CD4-positive, alpha-beta memory T cell (primary cell): ENCODE measurements at regions not wholly inside any gene's neighbourhood (a gene's known extent, or its start where the extent isn't known, plus 50 kb on each side); places are given as distances from the start of the nearest gene placed in this dataset.
A peak's percentile ranks its signal among the peaks of the same experiment; 100 is the strongest.

ENCODE experiments used
- CTCF ChIA-PET: fragments of 350-600 bp; sonication (Branson Sonifier 250); formaldehyde crosslinking; loops from one replicate; lab custom pipeline; 2021; ENCODE audit warnings: inconsistent platforms; ENCODE audit not compliant: partially characterized antibody; lab: Charles Lee
- POLR2A ChIA-PET: fragments of 350-600 bp; sonication (Branson Sonifier 250); formaldehyde crosslinking; loops from one replicate; lab custom pipeline; 2021; ENCODE audit not compliant: partially characterized antibody; lab: Charles Lee
- DNase-seq, 5 donors: peaks; one replicate each; pipeline versions ENCODE4 v3.0.0 to v3.0.0-alpha.2; 2020 to 2022; ENCODE audit warnings: mixed read lengths in 1 of 5
- H3K27ac ChIP-seq: one replicate; pipeline ENCODE4 v1.7.0; 2013; ENCODE audit warnings: low read depth, low read length
- H3K27me3 ChIP-seq: 2 replicates; pipeline ENCODE4 v1.7.0; 2013; ENCODE audit warnings: mild to moderate bottlenecking, low read length, moderate library complexity; ENCODE audit not compliant: insufficient read depth
- H3K36me3 ChIP-seq: 2 replicates; pipeline ENCODE4 v1.7.0; 2013; ENCODE audit warnings: mild to moderate bottlenecking, low read length, moderate library complexity; ENCODE audit not compliant: insufficient read depth
- H3K4me1 ChIP-seq: 2 replicates; pipeline ENCODE4 v1.7.0; 2013; ENCODE audit warnings: mild to moderate bottlenecking, low read length, moderate library complexity; ENCODE audit not compliant: insufficient read depth
- H3K4me3 ChIP-seq, 2 donors: one replicate each; pipeline ENCODE4 v1.7.0; 2013; ENCODE audit warnings: low read length in 2 of 2, mild to moderate bottlenecking in 1 of 2
- H3K9me3 ChIP-seq, 2 donors: one replicate each; pipeline ENCODE4 v1.7.0; 2013; ENCODE audit warnings: low read length in 2 of 2, control low read depth in 1 of 2; ENCODE audit not compliant: control insufficient read depth in 1 of 2
- H3K27ac Mint-ChIP-seq, 7 donors: one replicate each; pipeline ENCODE4 v1.8.0; 2020 to 2021; ENCODE audit warnings: mixed read lengths in 7 of 7, mild to moderate bottlenecking in 6 of 7, inconsistent platforms in 3 of 7, moderate library complexity in 3 of 7
- H3K27me3 Mint-ChIP-seq, 2 donors: one replicate each; pipeline ENCODE4 v1.8.0; 2020 to 2021; ENCODE audit warnings: mixed read lengths in 2 of 2
- H3K36me3 Mint-ChIP-seq, 2 donors: one replicate each; pipeline ENCODE4 v1.8.0; 2020 to 2021; ENCODE audit warnings: mixed read lengths in 2 of 2, inconsistent platforms in 1 of 2, mild to moderate bottlenecking in 1 of 2
- H3K4me1 Mint-ChIP-seq, 4 donors: one replicate each; pipeline ENCODE4 v1.8.0; 2020 to 2021; ENCODE audit warnings: mixed read lengths in 4 of 4, mild to moderate bottlenecking in 1 of 4
- H3K4me3 Mint-ChIP-seq, 8 donors: one replicate each; pipeline ENCODE4 v1.8.0; 2020 to 2021; ENCODE audit warnings: mixed read lengths in 8 of 8, mild to moderate bottlenecking in 7 of 8, moderate library complexity in 6 of 8, inconsistent platforms in 3 of 8
- H3K9me3 Mint-ChIP-seq, 8 donors: one replicate each; pipeline ENCODE4 v1.8.0; 2020 to 2021; ENCODE audit warnings: mixed read lengths in 8 of 8, mild to moderate bottlenecking in 5 of 8, inconsistent platforms in 3 of 8, moderate library complexity in 1 of 8
- intact Hi-C: fragments of 100-400 bp; cut with micrococcal nuclease; formaldehyde crosslinking; loops from one replicate; pipeline ENCODE4 v1.15.1; 2023

- H3K9me3 Mint-ChIP-seq, result peaks cover 0 to 1% (median 0%) of the 10 kb centered on the region in 8 donors
- ChIA-PET POLR2A (no interaction called here), CTCF (no interaction called here)
- peaks cover 6 to 16% (median 8%) of the 10 kb centered on the region in 4 donors for H3K4me1 Mint-ChIP-seq
- no peak for DNase-seq
- Histone ChIP-seq H3K9me3 (no peaks in the 10 kb centered on the region), H3K36me3 (no peaks in the 10 kb centered on the region), H3K4me1 (peaks cover 6% of the 10 kb centered on the region), H3K4me3 (no peak overlapping the region), H3K27ac (no peak overlapping the region), H3K27me3 (no peaks in the 10 kb centered on the region)
- H3K4me3 Mint-ChIP-seq, result no peak overlapping the region
- intact Hi-C loops, result no loop called here
- peaks cover 0 to 2% of the 10 kb centered on the region in 2 donors for H3K27me3 Mint-ChIP-seq
- no peaks in the 10 kb centered on the region for H3K36me3 Mint-ChIP-seq
- H3K27ac Mint-ChIP-seq, result no peak overlapping the region
These were observed 105.0 kb upstream of the GAP43 start for GRCh38 chr3:115518100-115518852.

- Mint-ChIP-seq H3K27ac (no peak overlapping the region), H3K9me3 (peaks cover 0 to 1% (median 0%) of the 10 kb centered on the region in 8 donors), H3K4me3 (no peak overlapping the region), H3K27me3 (peaks cover 0 to 2% of the 10 kb centered on the region in 2 donors), H3K36me3 (no peaks in the 10 kb centered on the region), H3K4me1 (peaks cover 0 to 8% (median 4%) of the 10 kb centered on the region in 4 donors)
- no peak overlapping the region for H3K4me3 ChIP-seq
- no peak for DNase-seq
- ChIA-PET CTCF (no interaction called here), POLR2A (no interaction called here)
- H3K36me3 ChIP-seq, result no peaks in the 10 kb centered on the region
- intact Hi-C loops, result no loop called here
- no peak overlapping the region for H3K27ac ChIP-seq
- no peaks in the 10 kb centered on the region for H3K4me1 ChIP-seq
- no peaks in the 10 kb centered on the region for H3K9me3 ChIP-seq
- H3K27me3 ChIP-seq, result no peaks in the 10 kb centered on the region
These were observed 103.1 kb upstream of the GAP43 start for GRCh38 chr3:115520241-115520640.

- Mint-ChIP-seq H3K4me1 (peaks cover 0 to 8% (median 4%) of the 10 kb centered on the region in 4 donors), H3K27me3 (peaks cover 0 to 2% of the 10 kb centered on the region in 2 donors), H3K4me3 (no peak overlapping the region), H3K27ac (no peak overlapping the region), H3K36me3 (no peaks in the 10 kb centered on the region), H3K9me3 (peaks cover 0 to 1% (median 0%) of the 10 kb centered on the region in 8 donors)
- H3K9me3 ChIP-seq, result no peaks in the 10 kb centered on the region
- CTCF ChIA-PET, result interaction anchor here (0.7 kb wide), 1 partner anchor 263 kb away, joined by 3 read pairs; no protein-coding TSS in a partner anchor
- intact Hi-C loops, result no loop called here
- POLR2A ChIA-PET, result no interaction called here
- H3K4me1 ChIP-seq, result no peaks in the 10 kb centered on the region
- no peaks in the 10 kb centered on the region for H3K27me3 ChIP-seq
- H3K4me3 ChIP-seq, result no peak overlapping the region
- no peak overlapping the region for H3K27ac ChIP-seq
- no peak for DNase-seq
- H3K36me3 ChIP-seq, result no peaks in the 10 kb centered on the region
These were observed 102.6 kb upstream of the GAP43 start for GRCh38 chr3:115520651-115521245.

- no peak for DNase-seq
- H3K4me3 ChIP-seq, result no peak overlapping the region
- peak overlapping the region in 1 of 7 donors; percentile 17 for H3K27ac Mint-ChIP-seq
These were observed 99.9 kb upstream of the GAP43 start for GRCh38 chr3:115523458-115523857.

GRCh38 chr3:115524549-115524948 lies 98.8 kb upstream of the GAP43 start:
- H3K4me1 Mint-ChIP-seq, result peaks cover 0 to 8% (median 4%) of the 10 kb centered on the region in 4 donors
- no peaks in the 10 kb centered on the region for H3K27me3 ChIP-seq
- ChIA-PET POLR2A (no interaction called here), CTCF (no interaction called here)
- no peak overlapping the region for H3K4me3 ChIP-seq
- H3K27ac ChIP-seq, result no peak overlapping the region
- H3K4me1 ChIP-seq, result no peaks in the 10 kb centered on the region
- H3K9me3 ChIP-seq, result no peaks in the 10 kb centered on the region
- no peaks in the 10 kb centered on the region for H3K36me3 ChIP-seq
- H3K27me3 Mint-ChIP-seq, result peaks cover 0 to 6% of the 10 kb centered on the region in 2 donors
- intact Hi-C loops, result no loop called here
- H3K27ac Mint-ChIP-seq, result no peak overlapping the region
- no peak for DNase-seq
- H3K4me3 Mint-ChIP-seq, result no peak overlapping the region
- H3K36me3 Mint-ChIP-seq, result no peaks in the 10 kb centered on the region
- H3K9me3 Mint-ChIP-seq, result peaks cover 0 to 5% (median 0%) of the 10 kb centered on the region in 8 donors

More at GRCh38 chr3:115523458-115523857, 99.9 kb upstream of the GAP43 start:
- no peaks in the 10 kb centered on the region for H3K4me1 ChIP-seq
- Mint-ChIP-seq H3K4me3 (no peak overlapping the region), H3K36me3 (no peaks in the 10 kb centered on the region), H3K27me3 (peaks cover 0 to 6% of the 10 kb centered on the region in 2 donors), H3K9me3 (peaks cover 0 to 5% (median 0%) of the 10 kb centered on the region in 8 donors), H3K4me1 (peaks cover 0 to 8% (median 4%) of the 10 kb centered on the region in 4 donors)
- no peak overlapping the region for H3K27ac ChIP-seq
- no peaks in the 10 kb centered on the region for H3K36me3 ChIP-seq
- intact Hi-C loops, result no loop called here
- POLR2A ChIA-PET, result no interaction called here
- H3K27me3 ChIP-seq, result no peaks in the 10 kb centered on the region
- CTCF ChIA-PET, result no interaction called here
- no peaks in the 10 kb centered on the region for H3K9me3 ChIP-seq

GRCh38 chr3:115525731-115526130 lies 97.6 kb upstream of the GAP43 start:
- Histone ChIP-seq H3K27ac (no peak overlapping the region), H3K36me3 (no peaks in the 10 kb centered on the region), H3K9me3 (no peaks in the 10 kb centered on the region), H3K4me1 (no peaks in the 10 kb centered on the region), H3K27me3 (no peaks in the 10 kb centered on the region), H3K4me3 (no peak overlapping the region)
- Mint-ChIP-seq H3K36me3 (no peaks in the 10 kb centered on the region), H3K27ac (no peak overlapping the region), H3K4me1 (peaks cover 0 to 4% (median 1%) of the 10 kb centered on the region in 4 donors), H3K4me3 (no peak overlapping the region), H3K27me3 (peaks cover 2 to 7% of the 10 kb centered on the region in 2 donors), H3K9me3 (peaks cover 0 to 5% (median 0%) of the 10 kb centered on the region in 8 donors)
- no peak for DNase-seq
- ChIA-PET CTCF (no interaction called here), POLR2A (no interaction called here)
- intact Hi-C loops, result no loop called here

- Mint-ChIP-seq H3K4me1 (no peaks in the 10 kb centered on the region), H3K9me3 (peaks cover 0 to 10% (median 1%) of the 10 kb centered on the region in 8 donors), H3K27me3 (peaks cover 4 to 9% of the 10 kb centered on the region in 2 donors), H3K36me3 (no peaks in the 10 kb centered on the region), H3K27ac (no peak overlapping the region), H3K4me3 (no peak overlapping the region)
- no peak for DNase-seq
- H3K4me3 ChIP-seq, result no peak overlapping the region
- POLR2A ChIA-PET, result no interaction called here
- H3K27ac ChIP-seq, result no peak overlapping the region
- no peaks in the 10 kb centered on the region for H3K27me3 ChIP-seq
- H3K9me3 ChIP-seq, result no peaks in the 10 kb centered on the region
- no peaks in the 10 kb centered on the region for H3K36me3 ChIP-seq
- intact Hi-C loops, result no loop called here
- no peaks in the 10 kb centered on the region for H3K4me1 ChIP-seq
- CTCF ChIA-PET, result no interaction called here
These were observed 90.1 kb upstream of the GAP43 start for GRCh38 chr3:115533218-115533617.
